ENCODE measurements at regions not wholly inside any gene's neighbourhood (a gene's known extent, or its start where the extent isn't known, plus 50 kb on each side); places are given as distances from the start of the nearest gene placed in this dataset.

- Histone ChIP-seq H3K4me3 (ENCODE audit: low read length) (no peak overlapping the region), H3K79me2 (ENCODE audit: low read length) (no peaks in the 10 kb centered on the region), H3K9me3 (replicated peaks; ENCODE audit: insufficient read depth, low read length) (no peaks in the 10 kb centered on the region), H3K27ac (ENCODE audit: low read length) (no peak overlapping the region), H3K4me2 (ENCODE audit: low read depth, low read length) (no peak overlapping the region), H3K9me2 (replicated peaks; ENCODE audit: insufficient read depth, low read length) (no peaks in the 10 kb centered on the region), H2AFZ (ENCODE audit: low read length) (no peak overlapping the region), H3K4me1 (ENCODE audit: low read length) (no peaks in the 10 kb centered on the region), H3K36me3 (replicated peaks; ENCODE audit: insufficient read depth, low read length) (no peaks in the 10 kb centered on the region), H3F3A (ENCODE audit: insufficient read depth, low read length) (no peaks in the 10 kb centered on the region), H3K27me3 (replicated peaks; ENCODE audit: insufficient read depth, low read length) (no peaks in the 10 kb centered on the region), H3K9ac (ENCODE audit: low read length) (no peak overlapping the region), H4K20me1 (ENCODE audit: insufficient read depth, low read length) (no peaks in the 10 kb centered on the region)
- TF ChIP-seq CTCF (IDR thresholded peaks at IDR 0.05; ENCODE audit: low read length) = no peak
- no peak for TF ChIP-seq EZH2phosphoT487 (IDR thresholded peaks at IDR 0.05; ENCODE audit: low read length)
- TF ChIP-seq EZH2 (optimal IDR thresholded peaks at IDR 0.05; ENCODE audit: low read depth, low read length) = no peak
- DNase-seq = no peak
Measured at GRCh38 chr7:98548971-98549370, 68.1 kb upstream of the NPTX2 start.

GRCh38 chr7:98548370-98548769 is 68.7 kb upstream of the NPTX2 start:
- Histone ChIP-seq H3F3A (ENCODE audit: insufficient read depth, low read length) (no peaks in the 10 kb centered on the region), H3K9me3 (replicated peaks; ENCODE audit: insufficient read depth, low read length) (no peaks in the 10 kb centered on the region), H3K9ac (ENCODE audit: low read length) (no peak overlapping the region), H3K4me2 (ENCODE audit: low read depth, low read length) (no peak overlapping the region), H3K27me3 (replicated peaks; ENCODE audit: insufficient read depth, low read length) (no peaks in the 10 kb centered on the region), H4K20me1 (ENCODE audit: insufficient read depth, low read length) (no peaks in the 10 kb centered on the region), H3K79me2 (ENCODE audit: low read length) (no peaks in the 10 kb centered on the region), H3K4me3 (ENCODE audit: low read length) (no peak overlapping the region), H3K36me3 (replicated peaks; ENCODE audit: insufficient read depth, low read length) (no peaks in the 10 kb centered on the region), H3K4me1 (ENCODE audit: low read length) (no peaks in the 10 kb centered on the region), H2AFZ (ENCODE audit: low read length) (no peak overlapping the region), H3K27ac (ENCODE audit: low read length) (no peak overlapping the region), H3K9me2 (replicated peaks; ENCODE audit: insufficient read depth, low read length) (no peaks in the 10 kb centered on the region)
- DNase-seq = no peak
- TF ChIP-seq EZH2 (optimal IDR thresholded peaks at IDR 0.05; ENCODE audit: low read depth, low read length) (no peak), CTCF (IDR thresholded peaks at IDR 0.05; ENCODE audit: low read length) (no peak), EZH2phosphoT487 (IDR thresholded peaks at IDR 0.05; ENCODE audit: low read length) (no peak)

GRCh38 chr7:98541101-98541500 is 76.0 kb upstream of the NPTX2 start:
- H4K20me1 ChIP-seq (ENCODE audit: insufficient read depth, low read length) = no peaks in the 10 kb centered on the region
- H3K4me2 ChIP-seq (ENCODE audit: low read depth, low read length) = no peak overlapping the region
- no peaks in the 10 kb centered on the region for H3K79me2 ChIP-seq (ENCODE audit: low read length)
- H3K9me2 ChIP-seq (replicated peaks; ENCODE audit: insufficient read depth, low read length) = no peaks in the 10 kb centered on the region
- H2AFZ ChIP-seq (ENCODE audit: low read length) = no peak overlapping the region
- TF ChIP-seq EZH2 (optimal IDR thresholded peaks at IDR 0.05; ENCODE audit: low read depth, low read length) = no peak
- no peak for TF ChIP-seq EZH2phosphoT487 (IDR thresholded peaks at IDR 0.05; ENCODE audit: low read length)
- TF ChIP-seq CTCF (IDR thresholded peaks at IDR 0.05; ENCODE audit: low read length) = no peak
- no peak overlapping the region for H3K27ac ChIP-seq (ENCODE audit: low read length)
- H3K9ac ChIP-seq (ENCODE audit: low read length) = no peak overlapping the region
- H3F3A ChIP-seq (ENCODE audit: insufficient read depth, low read length) = no peaks in the 10 kb centered on the region
- H3K9me3 ChIP-seq (replicated peaks; ENCODE audit: insufficient read depth, low read length) = no peaks in the 10 kb centered on the region
- DNase-seq = no peak
- no peaks in the 10 kb centered on the region for H3K36me3 ChIP-seq (replicated peaks; ENCODE audit: insufficient read depth, low read length)
- H3K4me1 ChIP-seq (ENCODE audit: low read length) = no peaks in the 10 kb centered on the region
- no peaks in the 10 kb centered on the region for H3K27me3 ChIP-seq (replicated peaks; ENCODE audit: insufficient read depth, low read length)
- H3K4me3 ChIP-seq (ENCODE audit: low read length) = no peak overlapping the region

Data from MM.1S (cell line).